HepG2 (cell line): ENCODE measurements at regions not wholly inside any gene's neighbourhood (a gene's known extent, or its start where the extent isn't known, plus 50 kb on each side); places are given as distances from the start of the nearest gene placed in this dataset.

Experiments
- ATAC-seq: fragments of 200-7000 bp; cut with Tn5 transposase; 3 replicates; pipeline ENCODE4 v1.9.1; 2020; ENCODE audit warnings: mild to moderate bottlenecking, moderate library complexity
- BruUV-seq: library from RNA; stranded (reverse); fragments of 400-500 nt; replicated peaks from 2 replicates; lab custom pipeline; 2021; lab: Mats Ljungman, UMichigan
- CTCF ChIA-PET: fragments of 300-600 bp; formaldehyde crosslinking; extraction: SDS; loops from one replicate; lab custom pipeline; 2021; ENCODE audit warnings: low total read pairs, inconsistent platforms, low intra/inter-chr PET ratio; lab: Yijun Ruan, JAX
- POLR2A ChIA-PET: fragments of 350-600 bp; sonication (Branson Sonifier 250); formaldehyde crosslinking; loops from one replicate; lab custom pipeline; 2020; ENCODE audit warnings: antibody characterized with exemption, inconsistent platforms; lab: Yijun Ruan, JAX
- DNase-seq: peaks from one replicate; pipeline ENCODE4 v3.0.0-alpha.2; 2015; ENCODE audit warnings: low spot score
- FAIRE-seq: peaks from 3 replicates; lab custom pipeline; 2011; peaks lifted over from hg19 to GRCh38; lab: Jason Lieb, UNC
- H2AFZ ChIP-seq: one replicate; pipeline ENCODE4 v1.6.1; 2011; ENCODE audit warnings: low read length, inconsistent platforms
- H3K27ac ChIP-seq: fragments of 300-600 bp; 3 replicates; pipeline ENCODE4 v1.8.0; 2011; ENCODE audit warnings: mixed run types, mild to moderate bottlenecking, mixed read lengths, low read length, inconsistent platforms; ENCODE audit not compliant: insufficient read depth; ENCODE audit errors: extremely low read length
- H3K27me3 ChIP-seq, 2 experiments: fragments of 200-600 bp in 1 of 2; 2 replicates in 1 of 2; 3 replicates in 1 of 2; pipeline versions ENCODE4 v1.6.0 to v1.8.0; 2011; ENCODE audit warnings: low read length in 2 of 2, mild to moderate bottlenecking in 2 of 2, moderate library complexity in 2 of 2, inconsistent platforms in 1 of 2; ENCODE audit not compliant: insufficient read depth in 2 of 2, control insufficient read depth in 1 of 2
- H3K36me3 ChIP-seq, 2 experiments: fragments of 200-600 bp in 1 of 2; replicated peaks in 1 of 2; 2 replicates in 1 of 2; 3 replicates in 1 of 2; pipeline versions ENCODE4 v1.5.1 to v1.8.0; 2011; ENCODE audit warnings: low read length in 2 of 2, inconsistent platforms in 1 of 2; ENCODE audit not compliant: insufficient read depth in 2 of 2, control insufficient read depth in 1 of 2
- H3K4me1 ChIP-seq: 2 replicates; pipeline ENCODE4 v1.5.1; 2012; ENCODE audit warnings: low read length, inconsistent platforms; ENCODE audit not compliant: insufficient read depth
- H3K4me2 ChIP-seq: 2 replicates; pipeline ENCODE4 v1.6.0; 2011; ENCODE audit warnings: low read depth, low read length, inconsistent platforms
- H3K4me3 ChIP-seq, 3 experiments: fragments of 200-600 bp in 1 of 3; sonication (generic), shearing (Covaris generic) in 1 of 3; replicated peaks in 1 of 3; 2 replicates each; pipeline ENCODE4 v1.5.1; 2011 to 2016; ENCODE audit warnings: low read length in 3 of 3, inconsistent platforms in 2 of 3, low read depth in 2 of 3, mild to moderate bottlenecking in 2 of 3, control low read depth in 1 of 3, mixed read lengths in 1 of 3; ENCODE audit not compliant: insufficient read depth in 1 of 3
- H3K79me2 ChIP-seq: one replicate; pipeline ENCODE4 v1.6.1; 2011; ENCODE audit warnings: low read length, inconsistent platforms; ENCODE audit not compliant: insufficient read depth
- H3K9ac ChIP-seq: 2 replicates; pipeline ENCODE4 v1.6.0; 2011; ENCODE audit warnings: mild to moderate bottlenecking, low read depth, low read length, inconsistent platforms; ENCODE audit not compliant: insufficient read depth
- H3K9me3 ChIP-seq: 2 replicates; pipeline ENCODE4 v1.5.1; 2012; ENCODE audit warnings: mild to moderate bottlenecking, low read length
- H4K20me1 ChIP-seq: 2 replicates; pipeline ENCODE4 v1.6.0; 2011; ENCODE audit warnings: inconsistent platforms, mild to moderate bottlenecking, low read length, moderate library complexity; ENCODE audit not compliant: insufficient read depth
- ARHGAP35 ChIP-seq: sonication (generic); formaldehyde crosslinking; IDR thresholded peaks from 2 replicates; pipeline ENCODE4 v1.9.0; 2022; ENCODE audit warnings: mild to moderate bottlenecking, inconsistent platforms, moderate library complexity, missing genetic modification reagents, borderline replicate concordance
- CEBPB ChIP-seq: IDR thresholded peaks from 2 replicates; pipeline ENCODE4 v1.6.1; 2011; ENCODE audit warnings: low read depth, low read length, improper control_type of control experiment, borderline replicate concordance
- MLLT10 ChIP-seq: sonication (generic); formaldehyde crosslinking; IDR thresholded peaks from 2 replicates; pipeline ENCODE4 v1.4.0; 2020; ENCODE audit warnings: missing genetic modification reagents
- MTA3 ChIP-seq: sonication (generic); formaldehyde crosslinking; IDR thresholded peaks from 2 replicates; pipeline ENCODE4 v1.4.0; 2020; ENCODE audit warnings: missing genetic modification reagents
- NR3C1 ChIP-seq: sonication (generic); formaldehyde crosslinking; IDR thresholded peaks from 2 replicates; pipeline ENCODE4 v1.4.0; 2020; ENCODE audit warnings: missing genetic modification reagents
- ZBTB34 ChIP-seq: sonication (generic); formaldehyde crosslinking; IDR thresholded peaks from 2 replicates; pipeline ENCODE4 v1.8.0; 2022; ENCODE audit warnings: mild to moderate bottlenecking, missing genetic modification reagents
- ZNF639 ChIP-seq: conservative IDR thresholded peaks from 2 replicates; pipeline ENCODE4 v1.6.1; 2018; ENCODE audit warnings: missing genetic modification reagents
- WGBS: methylation state at CpG from one replicate; pipeline ENCODE4 v1.1.6; 2017; ENCODE audit warnings: low lambda C conversion rate; 5-methylcytosine and 5-hydroxymethylcytosine counted together
- in situ Hi-C: cut with HindIII; loops from 2 replicates; pipeline ENCODE4 v1.10.0; 2017; ENCODE audit warnings: low pct_unique_long_range_greater_than_20kb; ENCODE audit not compliant: extremely low pct_ligation_motif_present
- intact Hi-C: fragments of 100-400 bp; cut with micrococcal nuclease; formaldehyde crosslinking; loops from one replicate; pipeline ENCODE4 v1.10.0; 2022; ENCODE audit not compliant: unreplicated experiment
- TF ChIP-seq, protein P1 (sequence below): sonication (generic); formaldehyde crosslinking; IDR thresholded peaks from 2 replicates; pipeline ENCODE4 v1.4.0; 2020; ENCODE audit warnings: missing genetic modification reagents
- TF ChIP-seq, protein P2 (sequence below): sonication (generic); formaldehyde crosslinking; IDR thresholded peaks from 2 replicates; pipeline ENCODE4 v1.5.1; 2020; ENCODE audit warnings: mild to moderate bottlenecking, missing genetic modification reagents, moderate library complexity

DNA sequence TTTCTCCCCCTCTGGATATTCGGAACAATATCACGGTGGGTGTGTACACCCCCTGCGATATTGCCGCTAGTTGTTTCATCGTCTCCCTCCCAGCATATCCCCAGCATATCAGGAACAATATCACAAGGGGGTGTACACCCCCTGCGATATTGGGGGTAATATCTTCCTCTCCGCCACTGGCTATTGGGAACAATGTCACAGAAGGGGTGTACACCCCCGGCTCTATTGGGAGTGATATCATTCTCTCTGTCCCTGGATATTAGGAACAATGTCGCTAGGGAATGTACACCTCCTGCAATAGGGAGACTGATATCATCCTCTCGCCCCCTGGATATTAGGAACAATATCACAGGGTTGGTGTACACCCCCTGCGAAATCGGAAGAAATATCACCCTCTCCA lies 1932.0 kb downstream of the SUCLG1 start:
- TF ChIP-seq CEBPB, result no peak
- TF ChIP-seq, protein P1, sequence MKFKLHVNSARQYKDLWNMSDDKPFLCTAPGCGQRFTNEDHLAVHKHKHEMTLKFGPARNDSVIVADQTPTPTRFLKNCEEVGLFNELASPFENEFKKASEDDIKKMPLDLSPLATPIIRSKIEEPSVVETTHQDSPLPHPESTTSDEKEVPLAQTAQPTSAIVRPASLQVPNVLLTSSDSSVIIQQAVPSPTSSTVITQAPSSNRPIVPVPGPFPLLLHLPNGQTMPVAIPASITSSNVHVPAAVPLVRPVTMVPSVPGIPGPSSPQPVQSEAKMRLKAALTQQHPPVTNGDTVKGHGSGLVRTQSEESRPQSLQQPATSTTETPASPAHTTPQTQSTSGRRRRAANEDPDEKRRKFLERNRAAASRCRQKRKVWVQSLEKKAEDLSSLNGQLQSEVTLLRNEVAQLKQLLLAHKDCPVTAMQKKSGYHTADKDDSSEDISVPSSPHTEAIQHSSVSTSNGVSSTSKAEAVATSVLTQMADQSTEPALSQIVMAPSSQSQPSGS (CRISPR knock-in tag), result no peak
- TF ChIP-seq MLLT10 (CRISPR knock-in tag), result no peak
- no peak for TF ChIP-seq ZNF639 (CRISPR knock-in tag)
- no peak for TF ChIP-seq MTA3 (CRISPR knock-in tag)
- TF ChIP-seq, protein P2, sequence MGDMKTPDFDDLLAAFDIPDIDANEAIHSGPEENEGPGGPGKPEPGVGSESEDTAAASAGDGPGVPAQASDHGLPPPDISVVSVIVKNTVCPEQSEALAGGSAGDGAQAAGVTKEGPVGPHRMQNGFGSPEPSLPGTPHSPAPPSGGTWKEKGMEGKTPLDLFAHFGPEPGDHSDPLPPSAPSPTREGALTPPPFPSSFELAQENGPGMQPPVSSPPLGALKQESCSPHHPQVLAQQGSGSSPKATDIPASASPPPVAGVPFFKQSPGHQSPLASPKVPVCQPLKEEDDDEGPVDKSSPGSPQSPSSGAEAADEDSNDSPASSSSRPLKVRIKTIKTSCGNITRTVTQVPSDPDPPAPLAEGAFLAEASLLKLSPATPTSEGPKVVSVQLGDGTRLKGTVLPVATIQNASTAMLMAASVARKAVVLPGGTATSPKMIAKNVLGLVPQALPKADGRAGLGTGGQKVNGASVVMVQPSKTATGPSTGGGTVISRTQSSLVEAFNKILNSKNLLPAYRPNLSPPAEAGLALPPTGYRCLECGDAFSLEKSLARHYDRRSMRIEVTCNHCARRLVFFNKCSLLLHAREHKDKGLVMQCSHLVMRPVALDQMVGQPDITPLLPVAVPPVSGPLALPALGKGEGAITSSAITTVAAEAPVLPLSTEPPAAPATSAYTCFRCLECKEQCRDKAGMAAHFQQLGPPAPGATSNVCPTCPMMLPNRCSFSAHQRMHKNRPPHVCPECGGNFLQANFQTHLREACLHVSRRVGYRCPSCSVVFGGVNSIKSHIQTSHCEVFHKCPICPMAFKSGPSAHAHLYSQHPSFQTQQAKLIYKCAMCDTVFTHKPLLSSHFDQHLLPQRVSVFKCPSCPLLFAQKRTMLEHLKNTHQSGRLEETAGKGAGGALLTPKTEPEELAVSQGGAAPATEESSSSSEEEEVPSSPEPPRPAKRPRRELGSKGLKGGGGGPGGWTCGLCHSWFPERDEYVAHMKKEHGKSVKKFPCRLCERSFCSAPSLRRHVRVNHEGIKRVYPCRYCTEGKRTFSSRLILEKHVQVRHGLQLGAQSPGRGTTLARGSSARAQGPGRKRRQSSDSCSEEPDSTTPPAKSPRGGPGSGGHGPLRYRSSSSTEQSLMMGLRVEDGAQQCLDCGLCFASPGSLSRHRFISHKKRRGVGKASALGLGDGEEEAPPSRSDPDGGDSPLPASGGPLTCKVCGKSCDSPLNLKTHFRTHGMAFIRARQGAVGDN (CRISPR knock-in tag), result no peak
- no peak for TF ChIP-seq ZBTB34 (CRISPR knock-in tag)
- no peak for TF ChIP-seq NR3C1 (CRISPR knock-in tag)
- TF ChIP-seq ARHGAP35 (CRISPR knock-in tag), result no peak
- WGBS, result 69% methylated on average over 12 of the region's 12 CpGs
- ChIA-PET CTCF (no interaction called here), POLR2A (no interaction called here)
- FAIRE-seq, result no peak
- Histone ChIP-seq H3K27ac (no peak overlapping the region), H4K20me1 (no peaks in the 10 kb centered on the region), H3K4me3 (no peak overlapping the region), H3K9ac (no peak overlapping the region), H3K79me2 (no peaks in the 10 kb centered on the region), H3K9me3 (peaks cover 5% of the 10 kb centered on the region; the same call in 1 of the 2 replicates), H3K4me2 (no peak overlapping the region), H3K4me1 (no peaks in the 10 kb centered on the region), H2AFZ (no peak overlapping the region), H3K27me3 (no peaks in the 10 kb centered on the region), H3K36me3 (no peaks in the 10 kb centered on the region)
- peak; percentile 38; the same call in 1 of the 3 replicates for ATAC-seq
- no peak for DNase-seq
- intact Hi-C loops (no loop called here), in situ Hi-C loops (no loop called here)
- BruUV-seq, result no TSS peak
